Osteoblast (primary cell): ENCODE measurements at regions not wholly inside any gene's neighbourhood (a gene's known extent, or its start where the extent isn't known, plus 50 kb on each side); places are given as distances from the start of the nearest gene placed in this dataset.

ENCODE experiments used
- DNase-seq: peaks from one replicate; pipeline ENCODE4 v3.0.0; 2011; ENCODE audit warnings: low spot score, mixed read lengths; ENCODE audit not compliant: insufficient read length; ENCODE audit errors: missing footprints
- H2AFZ ChIP-seq: 2 replicates; pipeline ENCODE4 v1.6.0; 2011; ENCODE audit warnings: mild to moderate bottlenecking, low read length
- H3K27ac ChIP-seq: 2 replicates; pipeline ENCODE4 v1.5.1; 2011; ENCODE audit warnings: mild to moderate bottlenecking, low read depth, low read length, moderate library complexity
- H3K27me3 ChIP-seq: 2 replicates; pipeline ENCODE4 v1.6.0; 2012; ENCODE audit warnings: mild to moderate bottlenecking, control low read depth, inconsistent platforms, low read length, moderate library complexity; ENCODE audit not compliant: insufficient read depth
- H3K36me3 ChIP-seq: 2 replicates; pipeline ENCODE4 v1.5.1; 2011; ENCODE audit warnings: mild to moderate bottlenecking, low read length, control low read depth, moderate library complexity; ENCODE audit not compliant: insufficient read depth
- H3K4me1 ChIP-seq: 2 replicates; pipeline ENCODE4 v1.5.1; 2011; ENCODE audit warnings: mild to moderate bottlenecking, low read length, control low read depth, moderate library complexity; ENCODE audit not compliant: insufficient read depth
- H3K4me2 ChIP-seq: 2 replicates; pipeline ENCODE4 v1.6.0; 2011; ENCODE audit warnings: mild to moderate bottlenecking, low read length; ENCODE audit not compliant: insufficient read depth
- H3K4me3 ChIP-seq: fragments of 200-600 bp; sonication (generic); 3 replicates; pipeline ENCODE4 v1.5.1; 2012; ENCODE audit warnings: mild to moderate bottlenecking, low read length, inconsistent platforms; ENCODE audit not compliant: insufficient read depth
- H3K79me2 ChIP-seq: 2 replicates; pipeline ENCODE4 v1.6.0; 2012; ENCODE audit warnings: mild to moderate bottlenecking, low read length, control low read depth, inconsistent platforms; ENCODE audit not compliant: insufficient read depth
- H3K9me3 ChIP-seq: 2 replicates; pipeline ENCODE4 v1.5.1; 2011; ENCODE audit warnings: low read depth, low read length, control low read depth
- H4K20me1 ChIP-seq: 2 replicates; pipeline ENCODE4 v1.6.0; 2012; ENCODE audit warnings: mild to moderate bottlenecking, low read length, control low read depth; ENCODE audit not compliant: insufficient read depth
- CTCF ChIP-seq: IDR thresholded peaks from 2 replicates; pipeline ENCODE4 v1.5.1; 2011; ENCODE audit warnings: mild to moderate bottlenecking, low read depth, low read length, moderate library complexity; ENCODE audit errors: extremely low read depth

- H2AFZ ChIP-seq: no peak overlapping the region
- no peaks in the 10 kb centered on the region for H4K20me1 ChIP-seq
- no peak for TF ChIP-seq CTCF
- H3K4me2 ChIP-seq: no peak overlapping the region
- no peaks in the 10 kb centered on the region for H3K36me3 ChIP-seq
- H3K27me3 ChIP-seq: peaks cover 44% of the 10 kb centered on the region
- no peaks in the 10 kb centered on the region for H3K79me2 ChIP-seq
- no peak overlapping the region for H3K27ac ChIP-seq
- H3K4me1 ChIP-seq: peaks cover 9% of the 10 kb centered on the region
- no peak overlapping the region for H3K4me3 ChIP-seq
- no peak for DNase-seq
- no peaks in the 10 kb centered on the region for H3K9me3 ChIP-seq
These were observed 224.7 kb downstream of the SNX19 start for GRCh38 chr11:130691581-130691980.

GRCh38 chr11:130692220-130692619, 224.1 kb downstream of the SNX19 start:
- no peaks in the 10 kb centered on the region for H3K79me2 ChIP-seq
- no peaks in the 10 kb centered on the region for H4K20me1 ChIP-seq
- DNase-seq: no peak
- H3K4me3 ChIP-seq: no peak overlapping the region
- no peak for TF ChIP-seq CTCF
- H3K9me3 ChIP-seq: no peaks in the 10 kb centered on the region
- no peak overlapping the region for H3K4me2 ChIP-seq
- no peaks in the 10 kb centered on the region for H3K36me3 ChIP-seq
- peaks cover 9% of the 10 kb centered on the region for H3K4me1 ChIP-seq
- H3K27me3 ChIP-seq: peaks cover 50% of the 10 kb centered on the region
- no peak overlapping the region for H2AFZ ChIP-seq
- H3K27ac ChIP-seq: no peak overlapping the region

- DNase-seq: peak; percentile 3
- no peak overlapping the region for H2AFZ ChIP-seq
- no peak overlapping the region for H3K4me2 ChIP-seq
- no peaks in the 10 kb centered on the region for H3K9me3 ChIP-seq
- no peak overlapping the region for H3K27ac ChIP-seq
- H3K27me3 ChIP-seq: peaks cover 50% of the 10 kb centered on the region
- H3K79me2 ChIP-seq: no peaks in the 10 kb centered on the region
- H3K4me3 ChIP-seq: no peak overlapping the region
- H3K36me3 ChIP-seq: no peaks in the 10 kb centered on the region
- no peak for TF ChIP-seq CTCF
- peaks cover 9% of the 10 kb centered on the region for H3K4me1 ChIP-seq
- no peaks in the 10 kb centered on the region for H4K20me1 ChIP-seq
These were observed 222.7 kb downstream of the SNX19 start for GRCh38 chr11:130693543-130693942.

- Histone ChIP-seq H3K4me3 (no peak overlapping the region), H2AFZ (no peak overlapping the region), H3K4me1 (peaks cover 2% of the 10 kb centered on the region), H3K9me3 (no peaks in the 10 kb centered on the region), H3K79me2 (no peaks in the 10 kb centered on the region), H3K27me3 (peaks cover 55% of the 10 kb centered on the region), H3K4me2 (no peak overlapping the region), H3K36me3 (no peaks in the 10 kb centered on the region), H4K20me1 (no peaks in the 10 kb centered on the region), H3K27ac (no peak overlapping the region)
- peak; percentile 8 for DNase-seq
- TF ChIP-seq CTCF: no peak
These were observed 221.7 kb downstream of the SNX19 start for GRCh38 chr11:130694488-130695045.
